ENCODE measurements at regions not wholly inside any gene's neighbourhood (a gene's known extent, or its start where the extent isn't known, plus 50 kb on each side); places are given as distances from the start of the nearest gene placed in this dataset.

DNA sequence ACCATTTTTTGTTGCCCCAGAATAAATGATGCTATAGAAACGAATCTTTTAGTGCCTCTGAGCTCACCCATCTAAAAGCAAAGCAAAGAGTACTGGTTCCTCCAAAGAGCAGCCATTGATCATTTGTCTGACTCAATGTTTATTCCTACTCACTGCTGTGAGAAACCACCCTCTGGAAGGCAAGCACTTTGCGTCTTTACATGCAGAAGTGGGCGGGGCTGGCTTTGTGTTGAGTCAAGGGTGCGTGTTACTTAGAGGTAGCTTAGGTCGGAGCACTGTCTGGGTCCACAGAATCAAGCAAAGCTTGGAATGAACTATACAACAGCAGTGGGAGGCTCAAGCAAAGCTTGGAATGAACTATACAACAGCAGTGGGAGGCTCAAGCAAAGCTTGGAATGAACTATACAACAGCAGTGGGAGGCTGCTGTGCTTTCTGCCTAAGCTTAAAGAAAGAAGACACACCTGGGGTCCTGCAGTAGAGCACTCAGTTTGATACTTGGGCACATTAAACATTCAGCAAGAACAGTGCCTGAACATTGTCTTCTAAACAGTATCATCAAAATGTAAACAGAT lies 77.2 kb upstream of the PRICKLE1 start:
- no peaks in the 10 kb centered on the region for H3K9me3 ChIP-seq (ENCODE audit: low read depth)
- peaks cover 6% of the 10 kb centered on the region for H3K4me1 ChIP-seq (ENCODE audit: insufficient read depth)
- no peaks in the 10 kb centered on the region for H3K27me3 ChIP-seq
- peak; percentile 54 for DNase-seq (ENCODE audit: low spot score)
- H3K4me3 ChIP-seq, result no peak overlapping the region
- H3K79me2 ChIP-seq, result no peaks in the 10 kb centered on the region
- H3K9me2 ChIP-seq (replicated peaks; ENCODE audit: insufficient read depth), result no peaks in the 10 kb centered on the region
- H2AFZ ChIP-seq, result no peak overlapping the region
- H4K20me1 ChIP-seq (ENCODE audit: insufficient read depth, poor library complexity, severe bottlenecking), result no peaks in the 10 kb centered on the region
- no peak overlapping the region for H3K4me2 ChIP-seq
- H3K27ac ChIP-seq, result no peak overlapping the region
- 65% methylated on average over 5 of the region's 5 CpGs for WGBS (ENCODE audit: low lambda C conversion rate, missing lambda C conversion rate)
- TF ChIP-seq EZH2 (IDR thresholded peaks at IDR 0.05; ENCODE audit: borderline replicate concordance) (no peak), EZH2phosphoT487 (IDR thresholded peaks at IDR 0.05; ENCODE audit: low read depth, severe bottlenecking, unreplicated experiment) (no peak)
- TF ChIP-seq, protein P1, sequence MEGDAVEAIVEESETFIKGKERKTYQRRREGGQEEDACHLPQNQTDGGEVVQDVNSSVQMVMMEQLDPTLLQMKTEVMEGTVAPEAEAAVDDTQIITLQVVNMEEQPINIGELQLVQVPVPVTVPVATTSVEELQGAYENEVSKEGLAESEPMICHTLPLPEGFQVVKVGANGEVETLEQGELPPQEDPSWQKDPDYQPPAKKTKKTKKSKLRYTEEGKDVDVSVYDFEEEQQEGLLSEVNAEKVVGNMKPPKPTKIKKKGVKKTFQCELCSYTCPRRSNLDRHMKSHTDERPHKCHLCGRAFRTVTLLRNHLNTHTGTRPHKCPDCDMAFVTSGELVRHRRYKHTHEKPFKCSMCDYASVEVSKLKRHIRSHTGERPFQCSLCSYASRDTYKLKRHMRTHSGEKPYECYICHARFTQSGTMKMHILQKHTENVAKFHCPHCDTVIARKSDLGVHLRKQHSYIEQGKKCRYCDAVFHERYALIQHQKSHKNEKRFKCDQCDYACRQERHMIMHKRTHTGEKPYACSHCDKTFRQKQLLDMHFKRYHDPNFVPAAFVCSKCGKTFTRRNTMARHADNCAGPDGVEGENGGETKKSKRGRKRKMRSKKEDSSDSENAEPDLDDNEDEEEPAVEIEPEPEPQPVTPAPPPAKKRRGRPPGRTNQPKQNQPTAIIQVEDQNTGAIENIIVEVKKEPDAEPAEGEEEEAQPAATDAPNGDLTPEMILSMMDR (IDR thresholded peaks at IDR 0.05; ENCODE audit: poor library complexity), result no peak
- H3K36me3 ChIP-seq (replicated peaks; ENCODE audit: insufficient read depth, low read depth), result no peaks in the 10 kb centered on the region

DNA sequence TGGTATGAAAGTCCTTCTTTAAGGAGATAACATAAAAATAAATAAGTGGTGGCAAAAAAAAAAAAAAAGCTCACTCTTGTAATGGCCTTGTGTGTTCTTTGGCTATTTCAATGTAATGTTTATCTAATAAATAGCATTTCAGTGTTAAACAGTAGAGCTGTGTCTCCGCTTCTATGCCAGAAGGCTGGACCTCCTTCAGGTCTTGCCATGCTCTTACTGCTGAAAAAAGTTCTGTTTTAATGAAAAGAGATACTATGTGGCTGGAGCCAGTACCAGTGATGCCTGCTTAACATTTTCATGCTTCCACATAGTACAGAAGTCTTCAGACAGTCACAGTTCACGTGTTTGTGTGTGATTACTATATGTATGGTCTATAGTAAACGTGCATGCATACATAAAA lies 74.1 kb upstream of the PRICKLE1 start:
- no peaks in the 10 kb centered on the region for H3K27me3 ChIP-seq
- 90% methylated on average over 3 of the region's 3 CpGs for WGBS (ENCODE audit: low lambda C conversion rate, missing lambda C conversion rate)
- no peaks in the 10 kb centered on the region for H3K36me3 ChIP-seq (replicated peaks; ENCODE audit: insufficient read depth, low read depth)
- no peaks in the 10 kb centered on the region for H3K9me3 ChIP-seq (ENCODE audit: low read depth)
- H3K4me1 ChIP-seq (ENCODE audit: insufficient read depth), result no peaks in the 10 kb centered on the region
- TF ChIP-seq EZH2 (IDR thresholded peaks at IDR 0.05; ENCODE audit: borderline replicate concordance), result no peak
- TF ChIP-seq, protein P1 (IDR thresholded peaks at IDR 0.05; ENCODE audit: poor library complexity), result no peak
- TF ChIP-seq EZH2phosphoT487 (IDR thresholded peaks at IDR 0.05; ENCODE audit: low read depth, severe bottlenecking, unreplicated experiment), result no peak
- no peak overlapping the region for H3K4me3 ChIP-seq
- H3K9me2 ChIP-seq (replicated peaks; ENCODE audit: insufficient read depth), result no peaks in the 10 kb centered on the region
- H4K20me1 ChIP-seq (ENCODE audit: insufficient read depth, poor library complexity, severe bottlenecking), result no peaks in the 10 kb centered on the region
- H3K79me2 ChIP-seq, result no peaks in the 10 kb centered on the region
- H3K27ac ChIP-seq, result no peak overlapping the region
- no peak overlapping the region for H2AFZ ChIP-seq
- DNase-seq (ENCODE audit: low spot score), result no peak
- no peak overlapping the region for H3K4me2 ChIP-seq

- H3K9me2 ChIP-seq (replicated peaks; ENCODE audit: insufficient read depth), result no peaks in the 10 kb centered on the region
- no peaks in the 10 kb centered on the region for H3K27me3 ChIP-seq
- no peaks in the 10 kb centered on the region for H3K4me1 ChIP-seq (ENCODE audit: insufficient read depth)
- H3K79me2 ChIP-seq, result no peaks in the 10 kb centered on the region
- TF ChIP-seq EZH2 (IDR thresholded peaks at IDR 0.05; ENCODE audit: borderline replicate concordance) (no peak), EZH2phosphoT487 (IDR thresholded peaks at IDR 0.05; ENCODE audit: low read depth, severe bottlenecking, unreplicated experiment) (no peak)
- TF ChIP-seq, protein P1 (IDR thresholded peaks at IDR 0.05; ENCODE audit: poor library complexity), result no peak
- DNase-seq (ENCODE audit: low spot score), result no peak
- no peak overlapping the region for H2AFZ ChIP-seq
- no peak overlapping the region for H3K4me2 ChIP-seq
- H3K36me3 ChIP-seq (replicated peaks; ENCODE audit: insufficient read depth, low read depth), result no peaks in the 10 kb centered on the region
- H3K4me3 ChIP-seq, result no peak overlapping the region
- H4K20me1 ChIP-seq (ENCODE audit: insufficient read depth, poor library complexity, severe bottlenecking), result no peaks in the 10 kb centered on the region
- 44% methylated on average over 3 of the region's 3 CpGs for WGBS (ENCODE audit: low lambda C conversion rate, missing lambda C conversion rate)
- H3K9me3 ChIP-seq (ENCODE audit: low read depth), result no peaks in the 10 kb centered on the region
- no peak overlapping the region for H3K27ac ChIP-seq
Observed at GRCh38 chr12:42660968-42661937, 71.7 kb upstream of the PRICKLE1 start.
